GM12878 (cell line): ENCODE measurements at regions not wholly inside any gene's neighbourhood (a gene's known extent, or its start where the extent isn't known, plus 50 kb on each side); places are given as distances from the start of the nearest gene placed in this dataset.

Experiments
- ATAC-seq: fragments of 200-7000 bp; cut with Tn5 transposase; 3 replicates; pipeline ENCODE4 v1.9.1; 2020; ENCODE audit warnings: mild to moderate bottlenecking, moderate library complexity
- BruUV-seq: library from RNA; stranded (reverse); fragments of 400-500 nt; replicated peaks from 2 replicates; lab custom pipeline; 2021; lab: Mats Ljungman, UMichigan
- CTCF ChIA-PET: fragments of 300-600 bp; sonication (Branson Sonifier 250); formaldehyde crosslinking; extraction: SDS; loops from one replicate; lab custom pipeline; 2021; ENCODE audit warnings: inconsistent platforms; lab: Yijun Ruan, JAX
- POLR2A ChIA-PET: fragments of 350-600 bp; formaldehyde crosslinking; extraction: SDS; loops from one replicate; lab custom pipeline; 2021; ENCODE audit warnings: inconsistent platforms; lab: Charles Lee
- RAD21 ChIA-PET: fragments of 300-600 bp; sonication (Branson Sonifier 250); formaldehyde crosslinking; loops from one replicate; lab custom pipeline; 2023; ENCODE audit warnings: antibody characterized with exemption; ENCODE audit not compliant: unreplicated experiment; lab: Charles Lee
- SMC1A ChIA-PET: fragments of 300-600 bp; sonication (Branson Sonifier 250); formaldehyde crosslinking; loops from one replicate; lab custom pipeline; 2023; ENCODE audit not compliant: unreplicated experiment, uncharacterized antibody; lab: Charles Lee
- DNase-seq: peaks from one replicate; pipeline ENCODE4 v3.0.0-alpha.2; 2011; ENCODE audit warnings: low read depth, low spot score
- FAIRE-seq: peaks from 3 replicates; lab custom pipeline; 2011; peaks lifted over from hg19 to GRCh38; lab: Jason Lieb, UNC
- H2AFZ ChIP-seq: 2 replicates; pipeline ENCODE4 v1.6.0; 2011; ENCODE audit warnings: low read depth, low read length, control low read depth; ENCODE audit not compliant: control insufficient read depth
- H3K27ac ChIP-seq: 2 replicates; pipeline ENCODE4 v1.5.1; 2011; ENCODE audit warnings: control low read depth; ENCODE audit not compliant: control insufficient read depth, insufficient read depth
- H3K27me3 ChIP-seq, 2 experiments: replicated peaks in 1 of 2; 2 replicates each; pipeline versions ENCODE4 v1.6.0 to v1.6.1; 2011; ENCODE audit warnings: low read length in 1 of 2; ENCODE audit not compliant: control insufficient read depth in 2 of 2, insufficient read depth in 2 of 2
- H3K36me3 ChIP-seq, 2 experiments: 2 replicates each; pipeline ENCODE4 v1.5.1; 2011; ENCODE audit warnings: low read length in 1 of 2; ENCODE audit not compliant: control insufficient read depth in 2 of 2, insufficient read depth in 2 of 2
- H3K4me1 ChIP-seq: 2 replicates; pipeline ENCODE4 v1.6.1; 2011; ENCODE audit warnings: mild to moderate bottlenecking, low read length, moderate library complexity, mixed read lengths; ENCODE audit not compliant: control insufficient read depth, insufficient read depth
- H3K4me2 ChIP-seq: 2 replicates; pipeline ENCODE4 v1.6.0; 2011; ENCODE audit warnings: control low read depth; ENCODE audit not compliant: control insufficient read depth, insufficient read depth
- H3K4me3 ChIP-seq: fragments of 200-600 bp; sonication (generic); 2 replicates; pipeline ENCODE4 v1.5.1; 2016
- H3K79me2 ChIP-seq: 2 replicates; pipeline ENCODE4 v1.6.0; 2011; ENCODE audit warnings: low read length; ENCODE audit not compliant: control insufficient read depth, insufficient read depth
- H3K9ac ChIP-seq: 2 replicates; pipeline ENCODE4 v1.8.0; 2011; ENCODE audit warnings: low read length, control low read depth, mixed read lengths; ENCODE audit not compliant: control insufficient read depth, insufficient read depth
- H3K9me3 ChIP-seq: replicated peaks from 3 replicates; pipeline ENCODE4 v1.5.1; 2011; ENCODE audit warnings: mild to moderate bottlenecking, low read length; ENCODE audit not compliant: control insufficient read depth, insufficient read depth
- H4K20me1 ChIP-seq: 2 replicates; pipeline ENCODE4 v1.6.0; 2011; ENCODE audit not compliant: control insufficient read depth, insufficient read depth
- CREM ChIP-seq: IDR thresholded peaks from 2 replicates; pipeline ENCODE4 v1.6.1; 2014; ENCODE audit warnings: antibody characterized with exemption, low read depth
- IKZF1 ChIP-seq: fragments of 450-650 bp; conservative IDR thresholded peaks from 2 replicates; pipeline ENCODE4 v1.6.1; 2017; ENCODE audit warnings: antibody characterized with exemption, mild to moderate bottlenecking
- KLF5 ChIP-seq: fragments of 450-650 bp; IDR thresholded peaks from 2 replicates; pipeline ENCODE4 v1.6.1; 2014; ENCODE audit warnings: mild to moderate bottlenecking; ENCODE audit not compliant: partially characterized antibody
- MTA2 ChIP-seq: fragments of 450-650 bp; IDR thresholded peaks from 2 replicates; pipeline ENCODE4 v1.6.1; 2016; ENCODE audit warnings: low read depth, mild to moderate bottlenecking, moderate library complexity
- NRF1 ChIP-seq: conservative IDR thresholded peaks from 2 replicates; pipeline ENCODE4 v1.6.1; 2011; ENCODE audit warnings: mild to moderate bottlenecking, low read depth, low read length, improper control_type of control experiment
- ZSCAN29 ChIP-seq: fragments of 450-650 bp; IDR thresholded peaks from 2 replicates; pipeline ENCODE4 v1.6.1; 2017; ENCODE audit warnings: mild to moderate bottlenecking, moderate library complexity
- WGBS: methylation state at CpG from one replicate; pipeline ENCODE4 v1.1.6; 2016; ENCODE audit warnings: low lambda C conversion rate; ENCODE audit not compliant: insufficient replicate concordance, insufficient coverage; ENCODE audit errors: missing lambda C conversion rate; 5-methylcytosine and 5-hydroxymethylcytosine counted together
- in situ Hi-C: fragments of 300-500 bp; cut with MboI; formaldehyde crosslinking; loops from 9 replicates; pipeline ENCODE4 v1.14.3; 2018; ENCODE audit warnings: mixed read lengths
- intact Hi-C: fragments of 100-400 bp; cut with micrococcal nuclease; formaldehyde crosslinking; loops from one replicate; pipeline ENCODE4 v1.14.2; 2022; ENCODE audit not compliant: unreplicated experiment
- TF ChIP-seq, protein P1 (sequence below): fragments of 450-650 bp; IDR thresholded peaks from 2 replicates; pipeline ENCODE4 v1.6.1; 2017; ENCODE audit warnings: borderline replicate concordance
- TF ChIP-seq, protein P2 (sequence below): fragments of 450-650 bp; IDR thresholded peaks from 2 replicates; pipeline ENCODE4 v1.6.1; 2017; ENCODE audit warnings: mild to moderate bottlenecking

DNA sequence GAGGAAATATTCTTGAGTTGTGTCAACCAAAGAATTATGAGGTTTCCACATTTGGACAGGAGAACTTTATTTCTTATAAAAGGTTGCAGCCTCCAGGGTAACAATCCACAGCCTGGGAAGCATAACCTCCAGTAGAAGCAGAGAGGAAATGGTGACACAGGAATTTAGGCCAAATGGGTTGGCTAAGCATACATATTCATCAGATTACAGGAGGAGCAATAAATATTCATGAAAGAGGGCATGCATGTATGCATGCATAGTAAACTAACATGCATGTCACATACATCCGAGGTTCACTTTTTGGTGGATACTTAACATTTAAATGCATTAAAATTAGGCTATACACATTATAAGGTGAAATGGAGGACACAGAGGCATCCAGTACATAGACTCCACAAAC, 55.7 kb upstream of the NT5E start:
- DNase-seq (no peak), ATAC-seq (no peak), FAIRE-seq (no peak)
- no peak overlapping the region for H2AFZ ChIP-seq
- H3K27me3 ChIP-seq: no peaks in the 10 kb centered on the region
- H3K9ac ChIP-seq: no peak overlapping the region
- in situ Hi-C loops: no loop called here
- no TSS peak for BruUV-seq
- H4K20me1 ChIP-seq: no peaks in the 10 kb centered on the region
- ChIA-PET POLR2A (no interaction called here), SMC1A (no interaction called here), CTCF (no interaction called here), RAD21 (no interaction called here)
- 87% methylated on average over 1 of the region's 1 CpG for WGBS
- TF ChIP-seq MTA2 (no peak), CREM (no peak), NRF1 (no peak)
- no peak overlapping the region for H3K4me2 ChIP-seq
- no peaks in the 10 kb centered on the region for H3K4me1 ChIP-seq
- intact Hi-C loops: no loop called here
- H3K4me3 ChIP-seq: no peak overlapping the region
- H3K27ac ChIP-seq: no peak overlapping the region
- H3K9me3 ChIP-seq: no peaks in the 10 kb centered on the region
- H3K36me3 ChIP-seq: no peaks in the 10 kb centered on the region
- no peaks in the 10 kb centered on the region for H3K79me2 ChIP-seq

DNA sequence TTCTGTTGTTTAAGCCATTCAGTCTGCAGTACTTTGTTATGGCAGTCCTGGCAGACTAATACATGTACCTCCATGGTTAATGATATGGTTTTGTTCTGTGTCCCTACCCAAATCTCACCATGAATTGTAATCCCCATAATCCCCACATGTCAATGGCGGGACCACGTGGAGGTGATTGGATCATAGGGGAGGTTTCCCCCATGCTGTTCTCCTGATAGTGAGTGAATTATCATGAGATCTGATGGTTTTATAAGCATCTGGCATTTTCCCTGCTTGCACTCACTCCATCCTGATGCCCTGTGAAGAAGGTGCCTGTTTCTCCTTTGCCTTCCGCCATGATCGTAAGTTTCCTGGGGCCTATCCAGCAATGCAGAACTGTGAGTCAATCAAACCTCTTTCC, 57.5 kb upstream of the NT5E start:
- Histone ChIP-seq H4K20me1 (no peaks in the 10 kb centered on the region), H3K27me3 (no peaks in the 10 kb centered on the region), H3K27ac (no peak overlapping the region), H2AFZ (no peak overlapping the region), H3K4me1 (no peaks in the 10 kb centered on the region), H3K36me3 (no peaks in the 10 kb centered on the region), H3K9ac (no peak overlapping the region), H3K79me2 (no peaks in the 10 kb centered on the region), H3K4me3 (no peak overlapping the region), H3K4me2 (no peak overlapping the region), H3K9me3 (no peaks in the 10 kb centered on the region)
- CTCF ChIA-PET: no interaction called here
- WGBS: 57% methylated on average over 4 of the region's 4 CpGs
- ATAC-seq (no peak), DNase-seq (no peak), FAIRE-seq (no peak)
- in situ Hi-C loops (no loop called here), intact Hi-C loops (no loop called here)
- RAD21 ChIA-PET: no interaction called here
- no TSS peak for BruUV-seq
- SMC1A ChIA-PET: no interaction called here
- TF ChIP-seq KLF5 (no peak), ZSCAN29 (no peak), IKZF1 (no peak)
- TF ChIP-seq, protein P1, sequence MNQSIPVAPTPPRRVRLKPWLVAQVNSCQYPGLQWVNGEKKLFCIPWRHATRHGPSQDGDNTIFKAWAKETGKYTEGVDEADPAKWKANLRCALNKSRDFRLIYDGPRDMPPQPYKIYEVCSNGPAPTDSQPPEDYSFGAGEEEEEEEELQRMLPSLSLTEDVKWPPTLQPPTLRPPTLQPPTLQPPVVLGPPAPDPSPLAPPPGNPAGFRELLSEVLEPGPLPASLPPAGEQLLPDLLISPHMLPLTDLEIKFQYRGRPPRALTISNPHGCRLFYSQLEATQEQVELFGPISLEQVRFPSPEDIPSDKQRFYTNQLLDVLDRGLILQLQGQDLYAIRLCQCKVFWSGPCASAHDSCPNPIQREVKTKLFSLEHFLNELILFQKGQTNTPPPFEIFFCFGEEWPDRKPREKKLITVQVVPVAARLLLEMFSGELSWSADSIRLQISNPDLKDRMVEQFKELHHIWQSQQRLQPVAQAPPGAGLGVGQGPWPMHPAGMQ: no peak
- TF ChIP-seq, protein P2, sequence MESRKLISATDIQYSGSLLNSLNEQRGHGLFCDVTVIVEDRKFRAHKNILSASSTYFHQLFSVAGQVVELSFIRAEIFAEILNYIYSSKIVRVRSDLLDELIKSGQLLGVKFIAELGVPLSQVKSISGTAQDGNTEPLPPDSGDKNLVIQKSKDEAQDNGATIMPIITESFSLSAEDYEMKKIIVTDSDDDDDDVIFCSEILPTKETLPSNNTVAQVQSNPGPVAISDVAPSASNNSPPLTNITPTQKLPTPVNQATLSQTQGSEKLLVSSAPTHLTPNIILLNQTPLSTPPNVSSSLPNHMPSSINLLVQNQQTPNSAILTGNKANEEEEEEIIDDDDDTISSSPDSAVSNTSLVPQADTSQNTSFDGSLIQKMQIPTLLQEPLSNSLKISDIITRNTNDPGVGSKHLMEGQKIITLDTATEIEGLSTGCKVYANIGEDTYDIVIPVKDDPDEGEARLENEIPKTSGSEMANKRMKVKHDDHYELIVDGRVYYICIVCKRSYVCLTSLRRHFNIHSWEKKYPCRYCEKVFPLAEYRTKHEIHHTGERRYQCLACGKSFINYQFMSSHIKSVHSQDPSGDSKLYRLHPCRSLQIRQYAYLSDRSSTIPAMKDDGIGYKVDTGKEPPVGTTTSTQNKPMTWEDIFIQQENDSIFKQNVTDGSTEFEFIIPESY: 0 out of 2 replicates have a peak, but pooled peaks have one; percentile 26
- POLR2A ChIA-PET: no interaction called here
